ENCODE measurements at regions not wholly inside any gene's neighbourhood (a gene's known extent, or its start where the extent isn't known, plus 50 kb on each side); places are given as distances from the start of the nearest gene placed in this dataset.

DNA sequence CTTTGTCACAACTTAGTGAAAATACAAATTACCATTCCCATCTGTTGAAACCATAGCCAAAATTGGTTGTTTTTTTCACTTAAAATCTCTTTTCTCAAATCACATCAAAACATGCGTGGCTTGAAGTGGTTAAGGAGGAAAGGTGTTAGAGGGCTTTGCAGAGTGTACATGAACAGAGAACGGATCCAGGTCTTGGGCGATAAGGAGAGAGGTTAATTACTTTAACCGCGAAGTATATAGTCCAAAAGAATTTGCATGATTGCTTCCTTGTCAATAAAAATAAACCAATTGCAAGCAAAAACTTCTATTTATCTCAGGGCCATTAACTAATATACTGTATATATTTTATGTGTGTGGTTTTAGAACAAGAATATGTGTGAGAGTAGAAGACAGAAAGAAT is 813.9 kb upstream of the SORCS1 start:
- TF ChIP-seq, protein P1, sequence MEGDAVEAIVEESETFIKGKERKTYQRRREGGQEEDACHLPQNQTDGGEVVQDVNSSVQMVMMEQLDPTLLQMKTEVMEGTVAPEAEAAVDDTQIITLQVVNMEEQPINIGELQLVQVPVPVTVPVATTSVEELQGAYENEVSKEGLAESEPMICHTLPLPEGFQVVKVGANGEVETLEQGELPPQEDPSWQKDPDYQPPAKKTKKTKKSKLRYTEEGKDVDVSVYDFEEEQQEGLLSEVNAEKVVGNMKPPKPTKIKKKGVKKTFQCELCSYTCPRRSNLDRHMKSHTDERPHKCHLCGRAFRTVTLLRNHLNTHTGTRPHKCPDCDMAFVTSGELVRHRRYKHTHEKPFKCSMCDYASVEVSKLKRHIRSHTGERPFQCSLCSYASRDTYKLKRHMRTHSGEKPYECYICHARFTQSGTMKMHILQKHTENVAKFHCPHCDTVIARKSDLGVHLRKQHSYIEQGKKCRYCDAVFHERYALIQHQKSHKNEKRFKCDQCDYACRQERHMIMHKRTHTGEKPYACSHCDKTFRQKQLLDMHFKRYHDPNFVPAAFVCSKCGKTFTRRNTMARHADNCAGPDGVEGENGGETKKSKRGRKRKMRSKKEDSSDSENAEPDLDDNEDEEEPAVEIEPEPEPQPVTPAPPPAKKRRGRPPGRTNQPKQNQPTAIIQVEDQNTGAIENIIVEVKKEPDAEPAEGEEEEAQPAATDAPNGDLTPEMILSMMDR (IDR thresholded peaks at IDR 0.05; ENCODE audit: low read length): no peak
- no peak for TF ChIP-seq EZH2 (IDR thresholded peaks at IDR 0.05; ENCODE audit: borderline replicate concordance, low read length)

Measured in OCI-LY1 (cell line).